ENCODE measurements at regions not wholly inside any gene's neighbourhood (a gene's known extent, or its start where the extent isn't known, plus 50 kb on each side); places are given as distances from the start of the nearest gene placed in this dataset.

DNA sequence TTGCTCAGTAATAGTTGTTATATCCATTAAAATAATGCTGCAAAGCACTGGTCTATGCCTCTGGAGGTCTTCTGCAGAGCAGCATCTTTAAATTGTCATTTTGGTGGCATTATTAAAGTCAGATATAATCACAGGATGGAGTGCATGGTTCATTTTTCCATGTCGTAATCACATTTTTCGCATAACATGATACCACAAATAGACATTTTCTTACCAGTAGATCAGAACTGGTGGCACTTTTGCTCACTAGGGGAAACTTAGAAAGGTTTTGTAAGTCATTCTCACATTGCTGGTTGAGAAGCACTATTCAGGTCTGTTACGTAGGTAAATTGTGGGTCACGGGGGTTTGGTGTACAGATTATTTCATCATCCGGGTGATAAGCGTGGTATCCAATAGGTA, 484.5 kb upstream of the PRKX start:
- DNase-seq = no peak

DNA sequence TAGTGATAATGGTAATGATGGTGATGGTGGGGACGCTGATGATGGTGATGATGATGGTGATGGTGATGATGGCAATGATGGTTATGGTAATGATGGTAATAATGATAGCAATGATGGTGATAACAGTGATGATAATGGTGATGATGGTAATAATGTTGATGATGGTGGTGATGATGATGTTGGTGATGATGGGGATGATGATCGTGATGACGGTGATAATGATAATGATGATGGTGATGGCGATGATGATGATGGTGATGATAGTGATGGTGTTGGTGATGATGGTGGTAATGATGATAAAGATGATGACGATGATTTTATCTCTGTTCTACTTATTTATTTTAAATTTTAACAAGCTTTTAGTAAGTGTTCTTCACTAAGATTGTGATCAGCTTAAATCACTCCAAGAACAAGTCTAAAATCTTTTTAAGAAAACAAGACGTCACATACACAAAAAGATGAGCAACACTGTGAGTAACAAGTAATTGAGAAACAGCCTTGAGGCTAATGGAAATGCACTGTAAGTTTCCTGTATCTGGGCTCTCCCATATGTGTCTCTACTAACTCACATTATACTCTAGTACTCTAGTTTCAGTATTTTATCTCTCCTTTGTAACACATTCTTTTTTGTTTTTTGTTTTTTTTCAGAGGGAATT, 480.2 kb upstream of the PRKX start:
- no peak for DNase-seq

DNA sequence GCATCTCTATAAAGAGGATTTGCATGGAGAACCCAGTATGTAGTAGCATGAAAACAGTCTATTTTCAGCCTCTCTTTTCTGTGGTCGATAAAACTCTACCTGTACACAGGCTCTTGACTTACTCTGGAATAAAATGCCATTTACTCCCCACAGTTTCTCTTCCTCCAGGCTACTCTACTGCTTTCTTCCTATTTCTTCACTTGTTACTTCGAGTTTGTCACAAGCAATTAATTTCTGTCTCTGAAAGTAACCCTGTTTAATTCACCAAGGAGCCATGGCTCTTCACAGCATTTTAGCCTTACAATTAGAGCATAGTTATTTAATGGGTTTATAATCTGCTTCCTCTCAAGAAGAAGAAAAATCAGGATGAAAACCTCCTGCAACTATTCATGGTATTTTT, 472.9 kb upstream of the PRKX start:
- DNase-seq = no peak

DNA sequence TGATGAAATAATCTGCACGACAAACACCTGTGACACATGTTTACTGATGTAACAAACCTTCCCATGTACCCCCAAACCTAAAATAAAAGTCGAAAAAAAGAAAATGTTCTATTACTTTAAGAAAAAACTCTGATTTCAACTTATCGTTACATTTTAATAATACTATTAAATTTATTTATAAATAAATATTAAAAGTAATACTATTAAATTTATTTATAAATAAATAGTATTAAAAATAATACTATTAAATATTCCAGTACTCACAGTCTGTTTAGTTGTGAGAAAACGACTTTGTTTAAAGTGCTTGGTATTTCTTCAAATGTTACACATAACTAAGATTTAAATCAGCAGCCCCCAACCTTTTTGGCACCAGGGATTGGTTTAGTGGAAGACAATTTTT, 471.6 kb upstream of the PRKX start:
- no peak for DNase-seq

DNA sequence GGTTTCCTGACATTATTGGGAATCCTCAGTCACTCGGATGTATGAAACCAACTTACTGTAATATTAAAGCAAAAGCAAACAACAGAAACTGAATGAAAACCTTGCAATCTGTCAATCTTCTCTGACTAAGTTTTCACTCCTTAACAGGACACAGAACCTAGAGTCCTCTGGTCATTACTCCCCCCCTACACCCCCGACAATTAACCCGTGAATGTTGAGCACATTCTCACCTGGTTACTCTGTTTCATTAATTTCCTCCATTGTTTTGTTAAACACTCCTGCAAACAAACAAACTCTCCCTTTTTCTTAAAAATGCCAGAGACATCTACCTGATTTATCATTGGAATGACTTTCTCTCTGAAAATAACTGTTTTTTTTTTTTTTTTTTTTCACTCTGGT, 469.0 kb upstream of the PRKX start:
- DNase-seq = no peak

DNA sequence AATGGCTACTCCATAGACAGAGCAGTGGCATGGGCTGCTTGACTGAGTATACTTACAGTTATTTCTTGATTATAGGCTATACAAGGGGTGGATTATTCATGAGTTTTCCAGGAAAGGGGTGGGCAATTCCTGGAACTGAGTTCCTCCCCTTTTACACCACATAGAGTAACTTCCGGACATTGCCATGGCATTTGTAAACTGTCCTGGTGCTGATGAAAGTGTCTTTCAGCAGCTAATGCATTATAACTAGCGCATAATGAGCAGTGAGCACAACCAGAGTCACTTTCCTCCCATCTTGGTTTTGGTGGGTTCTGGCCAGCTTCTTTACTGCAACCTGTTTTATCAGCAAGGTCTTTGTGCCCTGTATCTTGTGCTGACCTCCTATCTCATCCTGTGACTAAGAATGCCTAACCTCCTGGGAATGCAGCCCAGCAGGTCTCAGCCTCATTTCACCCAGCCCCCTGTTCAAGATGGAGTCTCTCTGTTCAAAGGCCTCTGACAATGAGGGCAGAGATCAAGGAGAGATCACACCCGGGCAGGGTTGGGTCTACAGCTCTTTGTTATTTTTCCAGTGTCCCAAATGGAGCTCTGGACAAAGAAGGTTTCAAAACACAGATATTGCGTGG, 468.4 kb upstream of the PRKX start:
- no peak for DNase-seq

DNA sequence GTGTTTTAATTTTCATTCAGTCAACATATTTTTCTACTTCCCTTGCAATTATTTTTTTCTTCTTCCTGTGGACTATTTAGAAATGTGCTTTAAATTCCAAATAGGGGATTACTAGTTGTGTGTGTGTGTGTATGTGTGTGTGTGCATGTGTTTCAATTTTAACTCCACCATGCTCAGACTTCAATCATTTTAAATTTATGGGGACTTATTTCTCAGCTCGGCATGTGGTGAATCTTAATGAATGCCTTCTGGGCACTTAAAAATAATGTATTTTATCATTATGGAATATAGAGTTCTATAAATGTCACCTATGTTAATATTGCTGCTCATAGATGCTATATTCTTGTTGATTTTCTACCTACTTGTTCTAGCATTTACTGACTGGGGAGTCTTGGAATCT, 465.6 kb upstream of the PRKX start:
- DNase-seq = no peak

DNA sequence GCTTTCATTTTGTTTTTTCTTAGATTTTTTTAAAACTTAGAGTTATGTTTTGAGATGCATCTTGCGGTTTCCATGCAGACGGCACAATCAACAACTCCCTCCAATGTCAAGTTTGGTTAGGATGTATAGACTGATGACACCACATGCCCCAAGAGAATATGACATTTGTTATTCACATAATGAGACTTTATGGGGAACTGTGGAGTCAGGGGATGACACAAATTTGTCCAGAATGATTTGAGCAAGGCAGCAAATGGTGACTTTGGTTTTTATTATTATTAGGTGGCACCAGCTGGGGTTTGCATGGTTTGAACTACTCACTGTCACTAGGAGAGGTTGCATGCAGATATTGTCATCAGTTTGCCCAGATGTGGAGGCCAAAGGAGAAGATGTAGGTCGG, 461.8 kb upstream of the PRKX start:
- DNase-seq = no peak

DNA sequence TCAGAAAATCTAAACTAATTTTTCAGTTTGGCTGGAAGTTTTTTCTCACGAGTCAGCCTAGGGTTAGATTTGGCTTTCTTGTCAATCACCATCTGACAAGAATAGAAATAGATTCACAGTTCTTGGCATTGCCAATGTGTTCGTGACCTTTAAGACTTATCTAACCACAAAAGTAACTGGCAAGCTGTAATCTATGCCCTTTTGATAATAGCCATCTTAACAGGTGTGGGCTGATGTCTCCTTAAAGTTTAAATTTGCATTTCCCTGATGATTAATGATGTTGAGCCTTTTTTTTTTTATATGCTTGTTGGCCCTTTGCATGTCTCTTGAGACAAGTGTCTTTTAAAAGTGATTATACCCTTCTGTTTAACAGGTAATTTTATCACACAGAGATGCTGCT, 460.3 kb upstream of the PRKX start:
- no peak for DNase-seq

DNA sequence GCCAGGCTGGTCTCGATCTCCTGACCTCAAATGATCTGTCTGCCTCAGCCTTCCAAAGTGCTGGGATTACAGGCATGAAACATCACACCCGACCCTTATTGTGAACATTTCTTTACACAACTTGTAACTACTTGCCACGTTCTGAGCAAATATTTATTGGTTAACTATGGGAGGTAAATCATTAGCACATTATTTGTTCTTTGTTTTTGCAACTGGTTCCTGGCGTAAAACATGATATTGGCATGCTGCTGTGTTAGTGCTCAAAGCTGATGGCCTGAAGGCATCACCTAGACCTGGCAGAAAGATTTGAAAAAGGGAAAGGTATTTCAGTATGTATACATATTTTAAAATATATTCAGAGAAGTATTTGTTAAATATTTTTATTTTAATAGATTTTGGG, 438.3 kb upstream of the PRKX start:
- no peak for DNase-seq

DNA sequence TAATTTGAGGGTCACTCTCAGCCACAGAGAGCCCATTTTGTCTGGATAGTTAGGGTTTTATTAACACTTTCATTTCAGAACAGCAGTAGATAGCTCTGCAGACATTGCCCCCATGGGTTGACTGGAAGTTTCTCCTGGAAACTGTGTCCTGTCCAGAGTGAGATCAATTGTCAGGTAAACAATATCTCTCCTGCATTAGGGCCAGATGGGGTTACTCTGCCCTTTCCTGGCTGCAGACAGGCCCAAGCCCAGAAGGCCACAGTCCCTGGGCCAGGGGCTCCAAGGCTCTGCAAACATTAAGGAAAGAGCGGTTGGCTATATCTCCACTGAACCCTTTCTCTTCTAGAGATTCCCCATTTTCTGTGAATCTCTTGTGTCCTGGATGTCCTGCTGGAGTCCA, 436.8 kb upstream of the PRKX start:
- DNase-seq = no peak

DNA sequence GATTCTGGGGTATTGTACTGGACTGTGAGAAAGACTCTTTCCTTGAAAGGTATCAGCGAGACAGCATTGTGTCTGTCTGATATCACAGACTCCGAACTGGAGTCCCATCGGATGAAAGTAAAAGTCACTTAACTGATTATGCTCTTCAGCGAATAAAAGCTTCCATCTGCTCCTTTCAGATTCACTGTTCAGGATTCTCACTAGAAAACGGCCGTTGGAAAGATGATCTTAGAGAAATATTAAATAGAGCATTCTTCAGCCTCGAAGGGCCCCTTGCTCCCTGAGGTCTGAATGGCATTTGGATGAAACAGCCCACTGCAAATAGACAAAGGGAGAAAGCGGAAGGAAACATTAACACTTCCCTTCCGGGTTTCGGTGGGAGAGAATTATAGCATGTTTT, 416.2 kb upstream of the PRKX start:
- DNase-seq = no peak

DNA sequence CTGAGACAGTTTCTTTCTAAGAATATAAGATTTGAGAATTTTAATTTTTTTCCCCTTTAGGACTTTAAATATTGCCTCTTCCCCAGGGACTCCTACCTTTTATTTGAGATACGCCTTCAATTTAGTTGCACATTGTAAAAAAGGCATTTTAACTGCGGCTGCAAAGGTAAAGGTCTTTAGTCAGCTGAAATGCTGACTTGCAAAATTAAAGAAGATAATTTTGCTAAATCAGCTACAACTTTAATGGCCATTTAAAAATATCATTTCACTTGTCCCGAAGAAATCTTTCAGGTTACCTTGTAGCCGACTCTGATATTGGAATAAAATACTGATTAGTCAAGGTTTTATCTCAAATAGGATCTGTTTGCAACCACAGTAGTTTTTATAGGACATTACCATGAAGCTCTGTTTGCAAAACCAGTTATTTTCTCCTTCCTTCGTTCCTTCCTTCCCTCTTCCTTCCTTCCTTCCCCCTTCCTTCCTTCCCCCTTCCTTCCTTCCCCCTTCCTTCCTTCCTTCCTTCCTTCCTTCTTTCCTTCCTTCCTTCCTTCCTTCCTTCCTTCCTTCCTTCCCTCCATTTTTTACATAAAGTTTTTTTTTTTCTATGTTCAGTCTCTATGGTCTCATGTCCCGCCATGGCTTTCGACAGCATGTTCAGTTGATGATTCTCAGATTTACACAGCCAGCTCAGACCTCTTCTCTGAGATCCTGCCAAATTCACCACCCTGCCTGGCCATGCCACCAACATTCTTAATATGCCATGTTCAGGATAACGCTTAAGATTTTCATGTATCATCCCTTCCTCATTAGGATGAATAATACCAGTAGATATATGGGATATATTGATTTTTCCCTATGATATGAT, 405.4 kb upstream of the PRKX start:
- DNase-seq = no peak

DNA sequence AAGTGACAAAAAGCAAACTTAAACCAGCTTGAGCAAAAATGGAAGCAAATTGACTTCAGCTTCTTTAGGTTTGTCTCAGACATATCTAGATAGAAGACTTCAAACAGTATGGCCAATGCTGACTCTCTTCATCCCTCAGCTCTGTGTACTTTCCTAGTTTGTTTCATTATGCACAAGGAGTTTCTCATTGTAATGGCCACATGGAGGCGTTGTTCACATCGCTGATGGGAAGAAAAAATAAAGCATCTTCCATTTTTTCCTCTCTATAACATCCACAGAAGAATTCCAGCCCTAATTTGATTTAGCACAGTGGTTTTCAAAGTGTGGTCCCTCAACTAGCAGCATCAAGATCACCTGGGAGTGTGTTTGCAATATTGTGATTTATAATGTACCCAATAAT, 397.5 kb upstream of the PRKX start:
- no peak for DNase-seq

DNA sequence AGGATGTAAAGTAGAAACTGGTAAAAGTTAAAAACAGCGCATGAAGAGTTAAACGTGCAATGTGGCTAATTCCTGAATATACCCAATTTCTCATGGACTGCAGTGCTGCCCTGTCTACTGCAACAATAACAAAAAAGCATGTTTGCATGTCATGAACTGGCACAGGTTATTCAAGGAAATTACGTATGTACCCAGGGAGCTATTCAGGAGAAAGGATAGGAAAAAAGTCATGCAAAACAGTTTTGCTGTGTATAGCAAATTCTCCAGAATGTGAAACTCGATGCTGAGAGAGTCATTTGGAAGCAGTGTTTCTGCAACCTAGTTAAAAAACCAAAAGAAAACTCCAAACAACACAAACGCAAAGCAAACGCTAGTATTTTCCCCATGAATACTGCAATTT, 381.5 kb upstream of the PRKX start:
- DNase-seq = no peak

DNA sequence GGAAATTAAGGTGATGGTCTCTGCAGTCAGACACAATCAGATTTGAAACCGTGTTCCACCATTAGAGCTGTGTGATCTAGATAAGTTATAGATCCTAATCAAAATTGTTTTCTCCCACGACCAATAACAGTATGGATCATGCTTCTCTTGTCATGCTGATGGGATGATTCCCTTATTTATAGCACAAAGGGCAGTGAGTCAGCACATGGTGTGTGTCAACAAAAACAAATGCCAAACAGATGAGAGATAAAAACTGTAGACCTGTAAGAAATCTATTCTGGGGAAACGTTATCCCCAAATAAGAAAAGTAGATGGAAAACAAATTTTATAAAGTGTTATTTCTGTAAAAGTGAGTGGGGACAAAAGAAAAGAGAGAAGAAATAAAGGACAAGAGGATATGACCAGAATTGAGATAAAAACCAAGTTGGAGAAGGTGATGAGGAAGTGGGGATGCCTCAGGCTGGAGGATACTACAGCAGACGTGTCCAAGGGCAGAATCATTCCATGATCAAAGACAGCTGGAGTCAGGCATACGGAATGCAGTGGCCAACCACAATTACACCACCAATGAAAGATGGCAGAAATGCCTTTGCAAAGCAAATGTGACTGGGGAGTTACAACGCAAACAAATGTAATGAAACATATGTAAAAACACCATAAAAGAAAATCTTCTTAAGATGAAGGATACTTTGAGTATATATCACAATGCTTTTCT, 377.8 kb upstream of the PRKX start:
- DNase-seq = no peak

DNA sequence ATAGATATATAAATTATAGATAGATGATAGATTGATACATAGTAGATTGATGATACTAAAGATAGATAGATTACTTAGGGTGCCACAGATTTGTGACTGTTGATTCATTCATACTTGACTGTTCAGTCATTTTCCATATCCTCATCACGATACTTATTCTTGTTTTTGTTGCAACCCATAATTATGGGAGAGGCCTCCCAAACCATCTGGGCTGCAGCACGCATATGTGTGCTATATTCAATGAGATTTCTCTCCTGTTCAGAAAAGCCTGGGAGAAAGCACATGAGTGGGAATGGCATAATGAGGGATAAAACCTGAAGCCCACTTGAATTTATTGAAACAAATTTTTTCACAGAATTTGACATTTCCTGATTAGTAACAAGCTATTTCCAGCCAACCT, 346.4 kb upstream of the PRKX start:
- no peak for DNase-seq

DNA sequence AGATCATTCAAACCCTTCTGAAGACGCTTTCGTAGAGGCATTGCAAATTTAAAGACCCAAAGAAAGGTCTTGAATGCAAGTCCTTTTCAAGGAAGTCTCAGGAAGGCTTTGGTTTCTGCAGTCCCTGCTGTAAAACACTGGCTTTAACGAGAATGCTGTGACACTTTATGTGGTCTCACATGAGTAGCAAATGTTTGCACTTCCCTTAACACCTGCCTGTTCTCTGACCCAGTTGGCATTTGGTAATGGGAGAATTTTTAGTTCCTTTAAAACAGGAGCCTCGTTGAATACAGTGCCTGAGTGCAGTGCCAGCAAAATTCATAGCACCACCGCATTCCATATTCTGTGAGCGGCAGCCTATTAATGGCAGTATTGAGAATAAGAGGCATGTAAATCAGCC, 330.5 kb upstream of the PRKX start:
- no peak for DNase-seq

DNA sequence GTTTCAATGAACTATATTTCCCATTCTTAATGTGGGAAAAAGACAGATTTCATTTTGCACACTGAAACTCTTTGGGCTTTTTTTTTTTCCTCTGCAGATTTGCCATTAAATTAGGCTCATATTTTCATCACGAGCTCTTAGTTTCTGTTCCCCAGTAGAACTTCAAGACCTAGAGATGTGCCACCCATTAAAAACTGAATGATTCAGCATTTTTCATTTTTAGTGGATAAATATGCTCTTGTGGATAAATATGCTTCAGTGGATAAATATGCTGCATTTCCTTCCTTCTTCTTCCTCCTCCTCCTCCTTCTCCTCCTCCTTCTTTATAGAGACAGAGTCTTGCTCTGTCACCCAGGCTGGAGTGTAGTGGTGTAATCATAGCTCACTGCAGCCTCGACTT, 322.4 kb upstream of the PRKX start:
- DNase-seq = no peak

DNA sequence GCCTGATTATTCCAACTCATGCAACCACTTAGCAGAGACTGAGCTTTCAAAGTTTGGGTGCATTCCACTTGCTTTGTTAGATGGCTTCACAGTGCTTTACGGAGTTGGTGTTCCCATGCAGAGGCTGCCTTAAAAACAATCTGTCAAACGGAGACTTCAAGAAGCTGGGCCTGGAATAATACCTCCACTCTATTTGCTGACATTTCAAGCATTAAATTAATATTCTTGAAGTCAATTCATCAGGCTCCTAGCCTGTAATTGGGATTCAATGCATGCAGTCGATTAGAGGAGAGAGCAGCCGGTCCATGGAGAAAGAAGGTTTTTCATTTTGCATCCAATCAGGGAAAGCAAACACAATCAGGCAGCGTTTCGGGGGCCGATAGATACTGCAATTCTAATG, 314.7 kb upstream of the PRKX start:
- no peak for DNase-seq

DNA sequence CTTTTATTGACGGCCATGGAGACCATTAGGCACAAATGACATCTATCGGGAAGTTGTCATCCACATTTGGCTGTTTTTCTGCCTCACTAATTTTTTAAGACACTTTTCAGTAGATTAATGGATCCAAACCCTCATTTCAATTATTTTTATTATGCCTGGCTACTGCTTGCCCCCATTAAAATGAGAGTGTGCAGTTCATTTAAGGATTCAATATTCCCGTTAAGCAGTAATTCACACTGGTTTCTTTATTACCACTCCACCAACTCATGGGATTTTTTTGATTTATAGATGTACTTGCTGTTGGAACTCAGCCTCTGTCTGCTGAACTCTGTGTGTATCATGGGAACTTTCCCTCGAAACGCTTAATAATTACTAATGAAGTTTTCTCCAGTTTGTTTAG, 291.8 kb upstream of the PRKX start:
- no peak for DNase-seq

DNA sequence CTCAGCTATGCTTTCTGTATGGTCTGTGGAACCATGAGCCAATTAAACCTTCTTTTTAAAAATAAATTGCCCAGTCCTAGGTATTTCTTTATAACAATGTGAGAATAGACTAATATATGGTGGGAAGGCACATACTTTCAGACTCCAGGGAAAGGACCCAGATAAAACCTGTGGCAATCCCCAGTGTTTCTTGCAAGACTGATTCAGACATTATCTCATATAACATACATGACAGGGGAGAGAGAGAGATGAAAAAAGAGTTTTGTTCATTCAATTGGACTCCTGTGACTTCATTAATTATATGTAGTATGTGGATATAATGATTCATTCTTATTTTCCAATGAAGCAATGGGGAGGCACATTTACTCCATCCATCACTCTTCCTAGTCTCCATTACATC, 291.4 kb upstream of the PRKX start:
- DNase-seq = no peak

DNA sequence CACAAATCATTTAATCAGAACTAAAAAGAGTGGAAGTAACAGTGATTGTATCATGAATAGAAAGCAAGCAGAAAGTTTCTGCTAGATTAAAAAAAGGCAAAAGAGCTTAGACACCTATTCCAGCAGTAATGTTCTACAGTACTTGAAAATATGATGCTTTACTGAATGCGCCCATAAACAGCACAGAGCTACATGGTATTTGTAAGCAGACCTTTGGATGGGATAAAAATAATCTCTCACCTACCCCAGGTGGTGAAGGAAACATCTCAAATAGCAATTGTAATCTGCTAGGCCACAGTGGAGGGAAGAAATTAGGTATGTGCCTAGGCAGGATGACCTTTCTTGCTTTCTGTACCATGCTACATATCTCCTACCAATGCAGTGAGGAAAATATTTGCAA, 280.9 kb upstream of the PRKX start:
- no peak for DNase-seq

DNA sequence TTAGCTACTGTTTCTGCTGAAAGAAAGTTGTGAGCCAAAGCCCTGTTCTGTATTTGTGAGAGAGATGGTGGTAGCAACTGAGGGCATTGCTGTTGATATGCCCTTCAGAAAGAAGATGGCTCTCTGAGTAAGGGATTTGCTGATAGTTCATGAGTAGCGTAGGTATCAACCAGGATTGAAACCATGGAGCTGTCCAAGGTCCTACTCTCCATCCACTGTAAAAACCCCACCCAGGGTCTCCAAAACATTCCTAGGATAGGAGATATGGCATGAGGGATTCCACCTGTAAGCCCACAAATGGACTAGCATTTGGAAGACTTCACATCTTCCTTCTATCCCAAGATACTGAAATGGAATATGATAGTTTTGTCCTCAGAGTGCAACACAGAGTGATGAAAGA, 277.1 kb upstream of the PRKX start:
- DNase-seq = no peak
